ENCODE measurements at regions not wholly inside any gene's neighbourhood (a gene's known extent, or its start where the extent isn't known, plus 50 kb on each side); places are given as distances from the start of the nearest gene placed in this dataset.

- TF ChIP-seq CTCF (IDR thresholded peaks at IDR 0.05) = no peak
- TF ChIP-seq EP300 (IDR thresholded peaks at IDR 0.05) = no peak
- TF ChIP-seq POLR2AphosphoS5 (IDR thresholded peaks at IDR 0.05) = no peak
Measured at GRCh38 chr14:26389646-26390508, 208.0 kb downstream of the NOVA1 start.

All from gastroesophageal sphincter (tissue), 3 donors.